Right lobe of liver (tissue), 4 donors: ENCODE measurements at regions not wholly inside any gene's neighbourhood (a gene's known extent, or its start where the extent isn't known, plus 50 kb on each side); places are given as distances from the start of the nearest gene placed in this dataset.

ENCODE experiments used
- CTCF ChIP-seq, 4 donors: fragments of 200-600 bp in 3 of 4; fragments of 450-650 bp in 1 of 4; IDR thresholded peaks; one replicate each; pipeline versions ENCODE4 v1.5.1 to v1.8.0; 2016 to 2022; ENCODE audit warnings: antibody characterized with exemption in 4 of 4, mild to moderate bottlenecking in 2 of 4
- POLR2A ChIP-seq: fragments of 450-650 bp; IDR thresholded peaks from one replicate; pipeline ENCODE4 v1.6.1; 2017; ENCODE audit warnings: antibody characterized with exemption, mild to moderate bottlenecking
- donor health status: DM: no; HTN: no; CAD: no.
- donor health status: DM: no; HTN: no; CAD: no.
- donor health status: DM: no; HTN: yes; CAD: no.

- TF ChIP-seq CTCF (IDR thresholded peaks at IDR 0.05) (no peak), POLR2A (no peak)
These were observed 54.4 kb upstream of the BMP2K start for GRCh38 chr4:78721747-78722146.
